ENCODE measurements at regions not wholly inside any gene's neighbourhood (a gene's known extent, or its start where the extent isn't known, plus 50 kb on each side); places are given as distances from the start of the nearest gene placed in this dataset.

DNA sequence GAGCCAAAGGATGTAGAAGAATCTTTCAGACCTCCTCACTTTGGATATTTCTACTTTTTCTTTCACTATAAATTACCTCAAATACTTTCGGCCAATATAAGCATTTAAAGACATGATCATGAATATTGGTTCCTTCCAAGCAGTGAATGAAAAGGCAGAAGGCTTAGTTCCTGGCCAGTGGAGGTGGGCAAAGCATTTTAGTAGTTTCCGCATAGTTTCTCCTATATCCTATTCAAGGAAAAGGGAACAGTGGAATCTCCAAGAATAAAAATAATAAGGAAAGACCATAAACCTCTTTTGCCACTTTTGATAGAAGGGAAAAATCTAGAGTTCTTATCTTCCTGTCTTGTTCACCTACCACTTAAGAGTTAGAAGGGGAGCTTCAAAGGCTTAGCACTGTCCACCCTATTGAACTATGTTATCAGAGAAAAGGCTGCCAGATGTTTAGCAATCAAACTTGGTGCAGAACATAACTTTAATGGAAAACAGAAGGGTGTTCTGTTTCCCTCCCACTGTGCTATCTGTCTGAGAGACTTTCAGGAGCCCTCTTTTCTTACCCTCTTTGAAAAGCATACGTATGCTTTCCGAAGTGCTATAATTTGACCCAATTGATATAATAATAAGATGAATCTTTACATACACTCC is 155.6 kb upstream of the DPH6 start:
- no peak for DNase-seq
- TF ChIP-seq, protein P1, sequence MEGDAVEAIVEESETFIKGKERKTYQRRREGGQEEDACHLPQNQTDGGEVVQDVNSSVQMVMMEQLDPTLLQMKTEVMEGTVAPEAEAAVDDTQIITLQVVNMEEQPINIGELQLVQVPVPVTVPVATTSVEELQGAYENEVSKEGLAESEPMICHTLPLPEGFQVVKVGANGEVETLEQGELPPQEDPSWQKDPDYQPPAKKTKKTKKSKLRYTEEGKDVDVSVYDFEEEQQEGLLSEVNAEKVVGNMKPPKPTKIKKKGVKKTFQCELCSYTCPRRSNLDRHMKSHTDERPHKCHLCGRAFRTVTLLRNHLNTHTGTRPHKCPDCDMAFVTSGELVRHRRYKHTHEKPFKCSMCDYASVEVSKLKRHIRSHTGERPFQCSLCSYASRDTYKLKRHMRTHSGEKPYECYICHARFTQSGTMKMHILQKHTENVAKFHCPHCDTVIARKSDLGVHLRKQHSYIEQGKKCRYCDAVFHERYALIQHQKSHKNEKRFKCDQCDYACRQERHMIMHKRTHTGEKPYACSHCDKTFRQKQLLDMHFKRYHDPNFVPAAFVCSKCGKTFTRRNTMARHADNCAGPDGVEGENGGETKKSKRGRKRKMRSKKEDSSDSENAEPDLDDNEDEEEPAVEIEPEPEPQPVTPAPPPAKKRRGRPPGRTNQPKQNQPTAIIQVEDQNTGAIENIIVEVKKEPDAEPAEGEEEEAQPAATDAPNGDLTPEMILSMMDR (IDR thresholded peaks at IDR 0.05; ENCODE audit: insufficient read depth in 1 of 2, low read depth in 1 of 2, low read length in 1 of 2, severe bottlenecking in 1 of 2, unreplicated experiment in 1 of 2), result no peak
- no TSS peak for BruUV-seq (replicated peaks)
- H3K27me3 Mint-ChIP-seq (ENCODE audit: insufficient read depth, unreplicated experiment), result no peaks in the 10 kb centered on the region
- no peaks in the 10 kb centered on the region for H3K27me3 ChIP-seq (replicated peaks; ENCODE audit: control insufficient read depth, insufficient read depth, low read length)
- POLR2A ChIA-PET, result no interaction called here
- H3K4me1 ChIP-seq, result peaks cover 83% of the 10 kb centered on the region
- intact Hi-C loops (cut with micrococcal nuclease; ENCODE audit: unreplicated experiment), result loop anchor here (2.0 kb wide), 1 partner anchor 19 kb away; no protein-coding TSS in a partner anchor
- H3K4me3 ChIP-seq (ENCODE audit: low read depth, low read length), result no peak overlapping the region
- H3K36me3 Mint-ChIP-seq (ENCODE audit: insufficient read depth, unreplicated experiment), result peaks cover 6% of the 10 kb centered on the region
- CTCF ChIA-PET, result no interaction called here
- H3K9me3 ChIP-seq, result no peaks in the 10 kb centered on the region
- peaks cover 52% of the 10 kb centered on the region for H3K4me1 Mint-ChIP-seq (ENCODE audit: low read depth, unreplicated experiment)
- no peak overlapping the region for H3K4me3 Mint-ChIP-seq (ENCODE audit: unreplicated experiment)
- no peaks in the 10 kb centered on the region for H3K36me3 ChIP-seq (ENCODE audit: control insufficient read depth, insufficient read depth, low read length)
- H3K9me3 Mint-ChIP-seq (ENCODE audit: unreplicated experiment), result no peaks in the 10 kb centered on the region
- H3K27ac Mint-ChIP-seq (ENCODE audit: unreplicated experiment), result peak overlapping the region; percentile 96

DNA sequence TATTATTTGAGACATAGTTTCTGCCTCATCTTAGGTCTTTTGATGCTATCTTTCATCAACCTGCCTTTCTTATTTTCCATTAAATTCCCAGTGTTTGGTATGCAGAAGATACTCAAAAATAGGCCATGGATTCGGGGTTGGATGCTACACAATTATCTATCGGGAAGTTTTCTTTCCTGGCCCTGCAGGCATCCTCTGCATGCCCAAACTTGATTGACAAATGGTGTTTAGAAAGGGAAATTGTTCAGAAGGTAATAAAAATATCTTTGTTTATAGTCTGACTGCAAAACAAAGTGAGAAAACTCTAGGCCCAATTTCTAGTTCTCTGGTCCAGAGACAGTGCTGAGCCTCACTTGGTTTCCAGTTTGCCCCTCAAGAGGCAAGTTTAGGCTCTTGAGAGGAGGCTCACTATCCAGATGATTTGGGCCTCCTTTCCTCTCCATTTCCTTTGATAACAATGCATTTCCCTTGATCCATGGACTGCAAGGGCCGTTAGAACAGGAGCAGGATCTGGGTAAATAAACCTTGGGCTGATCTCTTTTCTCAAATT is 157.1 kb upstream of the DPH6 start:
- DNase-seq, result no peak
- Histone ChIP-seq H3K9me3 (no peaks in the 10 kb centered on the region), H3K4me1 (peaks cover 78% of the 10 kb centered on the region), H3K36me3 (ENCODE audit: control insufficient read depth, insufficient read depth, low read length) (no peaks in the 10 kb centered on the region), H3K4me3 (ENCODE audit: low read depth, low read length) (no peak overlapping the region), H3K27me3 (replicated peaks; ENCODE audit: control insufficient read depth, insufficient read depth, low read length) (no peaks in the 10 kb centered on the region)
- no TSS peak for BruUV-seq (replicated peaks)
- H3K4me3 Mint-ChIP-seq (ENCODE audit: unreplicated experiment), result no peak overlapping the region
- ChIA-PET POLR2A (no interaction called here), CTCF (no interaction called here)
- intact Hi-C loops (cut with micrococcal nuclease; ENCODE audit: unreplicated experiment), result no loop called here
- TF ChIP-seq, protein P1 (IDR thresholded peaks at IDR 0.05; ENCODE audit: insufficient read depth in 1 of 2, low read depth in 1 of 2, low read length in 1 of 2, severe bottlenecking in 1 of 2, unreplicated experiment in 1 of 2), result no peak
- no peaks in the 10 kb centered on the region for H3K27me3 Mint-ChIP-seq (ENCODE audit: insufficient read depth, unreplicated experiment)
- H3K4me1 Mint-ChIP-seq (ENCODE audit: low read depth, unreplicated experiment), result peaks cover 48% of the 10 kb centered on the region
- no peak overlapping the region for H3K27ac Mint-ChIP-seq (ENCODE audit: unreplicated experiment)
- no peaks in the 10 kb centered on the region for H3K9me3 Mint-ChIP-seq (ENCODE audit: unreplicated experiment)
- peaks cover 3% of the 10 kb centered on the region for H3K36me3 Mint-ChIP-seq (ENCODE audit: insufficient read depth, unreplicated experiment)

DNA sequence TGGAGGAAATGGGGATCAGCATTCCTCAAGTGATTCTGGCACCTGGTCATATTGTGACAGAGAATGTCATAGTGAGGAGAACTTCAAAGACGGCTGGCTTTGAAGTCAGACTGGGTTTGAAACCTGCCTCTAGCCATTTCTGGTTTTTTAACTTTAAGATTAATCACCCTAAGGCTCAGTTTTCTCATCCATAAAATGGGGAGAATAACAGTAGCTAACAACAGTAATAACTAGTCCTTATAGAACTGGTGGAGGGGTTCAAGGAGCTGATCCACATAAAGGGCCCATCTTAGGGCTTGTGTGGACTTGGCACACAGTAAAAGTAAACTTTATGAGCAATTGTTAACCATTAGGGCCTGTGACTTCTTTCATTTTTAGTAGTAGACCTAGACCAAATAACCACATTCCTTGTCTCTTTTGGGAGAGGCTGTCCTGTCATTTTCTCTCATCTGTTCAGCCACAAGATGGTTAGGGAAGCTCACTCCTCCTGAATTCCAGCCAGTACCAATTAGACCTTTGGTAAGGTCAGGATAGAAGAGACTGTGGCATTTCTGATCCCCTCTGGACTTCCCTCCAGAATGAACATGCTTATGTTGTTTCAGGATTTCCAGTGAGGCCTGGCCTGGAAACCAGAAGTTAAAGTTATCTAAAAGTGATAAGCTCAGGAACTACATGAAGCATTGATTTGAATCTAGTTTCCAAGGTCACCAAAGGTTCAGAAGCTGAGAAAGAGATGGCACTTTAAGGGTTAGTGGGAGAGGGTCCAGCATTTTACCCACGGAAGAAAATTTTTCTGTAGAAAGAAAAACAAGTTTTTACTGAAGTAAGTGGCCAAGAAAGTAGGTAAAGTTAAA is 159.3 kb upstream of the DPH6 start:
- POLR2A ChIA-PET, result no interaction called here

More for the DNA sequence above, 159.3 kb upstream of the DPH6 start:
- TF ChIP-seq, protein P1 (IDR thresholded peaks at IDR 0.05; ENCODE audit: insufficient read depth in 1 of 2, low read depth in 1 of 2, low read length in 1 of 2, severe bottlenecking in 1 of 2, unreplicated experiment in 1 of 2), result no peak
- H3K4me1 ChIP-seq, result peaks cover 56% of the 10 kb centered on the region
- no peak for DNase-seq
- no peak overlapping the region for H3K4me3 ChIP-seq (ENCODE audit: low read depth, low read length)
- H3K4me3 Mint-ChIP-seq (ENCODE audit: unreplicated experiment), result no peak overlapping the region
- peaks cover 27% of the 10 kb centered on the region for H3K4me1 Mint-ChIP-seq (ENCODE audit: low read depth, unreplicated experiment)
- no peaks in the 10 kb centered on the region for H3K9me3 Mint-ChIP-seq (ENCODE audit: unreplicated experiment)
- no peaks in the 10 kb centered on the region for H3K27me3 ChIP-seq (replicated peaks; ENCODE audit: control insufficient read depth, insufficient read depth, low read length)
- BruUV-seq (replicated peaks), result no TSS peak
- CTCF ChIA-PET, result interaction anchor here (1.1 kb wide), 1 partner anchor 47 kb away, joined by 4 read pairs; no protein-coding TSS in a partner anchor
- H3K36me3 Mint-ChIP-seq (ENCODE audit: insufficient read depth, unreplicated experiment), result no peaks in the 10 kb centered on the region
- intact Hi-C loops (cut with micrococcal nuclease; ENCODE audit: unreplicated experiment), result no loop called here
- peak overlapping the region; percentile 62 for H3K27ac Mint-ChIP-seq (ENCODE audit: unreplicated experiment)
- H3K36me3 ChIP-seq (ENCODE audit: control insufficient read depth, insufficient read depth, low read length), result no peaks in the 10 kb centered on the region
- no peaks in the 10 kb centered on the region for H3K9me3 ChIP-seq
- H3K27me3 Mint-ChIP-seq (ENCODE audit: insufficient read depth, unreplicated experiment), result no peaks in the 10 kb centered on the region

Measured in Caco-2 (cell line).